CD1c-positive myeloid dendritic cell (primary cell): ENCODE measurements at regions not wholly inside any gene's neighbourhood (a gene's known extent, or its start where the extent isn't known, plus 50 kb on each side); places are given as distances from the start of the nearest gene placed in this dataset.
"Not testable (repeated sequence)": the region's sequence is repeated elsewhere in the genome, so short reads cannot be mapped to it uniquely, and the experiment has no call there.

ENCODE experiments used
- DNase-seq: peaks from one replicate; pipeline ENCODE4 v3.0.0-alpha.2; 2016; ENCODE audit errors: extremely low spot score

DNA sequence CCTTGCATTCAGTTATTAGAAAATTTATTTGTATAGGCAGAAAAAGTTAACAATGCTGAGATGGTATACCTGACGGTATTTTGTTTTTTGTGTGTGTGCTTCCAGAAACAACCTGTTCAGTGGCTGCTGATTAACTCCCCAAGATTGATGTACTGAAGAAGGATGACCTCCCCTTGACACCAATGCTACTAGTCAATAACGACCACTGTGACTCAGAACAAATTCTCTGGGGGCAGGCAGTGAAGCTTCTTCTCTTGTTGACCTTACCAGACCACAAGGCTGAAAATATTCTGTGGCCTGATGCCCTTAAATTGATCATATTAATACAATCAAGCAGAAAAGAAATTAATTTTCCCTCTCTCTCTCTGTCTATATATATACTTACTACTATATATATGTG, 1182.9 kb upstream of the CRIM1 start:
- DNase-seq = no peak

DNA sequence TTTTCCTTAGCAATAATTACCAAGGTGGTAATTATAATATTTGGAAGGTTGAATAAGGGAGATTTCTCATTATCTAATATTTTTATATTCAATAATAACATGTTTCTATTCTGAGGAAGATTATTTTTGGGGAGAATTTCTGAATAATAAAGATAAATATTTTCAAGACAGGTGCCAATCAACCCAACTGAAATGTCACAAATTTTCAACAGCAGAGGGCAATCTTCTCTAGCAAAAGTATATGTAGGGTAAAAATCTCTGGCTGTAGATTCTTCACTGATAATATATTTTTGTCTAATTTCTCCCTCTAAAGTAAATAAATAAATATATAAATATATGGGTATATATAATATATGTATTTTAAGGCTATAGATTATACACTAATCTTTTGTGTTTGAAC, 1187.2 kb upstream of the CRIM1 start:
- no peak for DNase-seq

DNA sequence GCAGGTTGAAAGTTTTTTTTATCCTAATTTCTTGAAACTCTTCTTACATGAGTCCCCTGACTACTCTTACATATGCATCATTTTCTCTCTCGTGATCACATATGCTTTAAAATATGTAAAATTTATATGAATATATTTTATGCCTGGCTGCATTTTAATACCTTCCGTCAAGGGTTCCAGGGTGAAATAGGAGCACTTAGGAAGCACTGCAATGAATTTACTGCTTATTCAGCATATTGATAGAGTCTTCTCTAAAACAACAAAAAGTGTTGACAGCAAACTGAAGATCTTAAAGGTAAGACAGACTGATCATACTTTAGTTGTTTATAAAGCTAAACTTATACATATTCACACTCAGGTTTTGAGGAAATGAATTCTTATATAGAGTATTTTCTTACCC, 1191.6 kb upstream of the CRIM1 start:
- DNase-seq = no peak

DNA sequence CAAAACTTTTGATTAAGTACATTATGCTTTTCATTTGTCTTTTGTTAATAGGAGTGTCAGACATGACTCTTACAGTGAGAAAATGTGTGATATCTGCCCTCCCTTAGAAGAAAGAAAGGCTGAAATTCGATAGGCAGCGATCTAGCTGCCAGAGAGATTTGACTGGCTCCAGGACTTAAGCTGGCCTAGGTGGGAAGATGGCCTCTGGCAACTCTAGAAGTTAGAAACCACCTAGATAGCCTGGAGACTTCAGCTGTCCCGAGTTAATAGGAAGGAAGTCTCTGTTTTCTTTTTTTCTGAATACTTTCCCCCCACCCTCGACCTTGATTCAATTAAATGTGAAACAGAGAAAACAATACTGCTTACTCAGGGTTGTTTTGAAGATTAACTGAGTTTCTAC, 1194.7 kb upstream of the CRIM1 start:
- no peak for DNase-seq

DNA sequence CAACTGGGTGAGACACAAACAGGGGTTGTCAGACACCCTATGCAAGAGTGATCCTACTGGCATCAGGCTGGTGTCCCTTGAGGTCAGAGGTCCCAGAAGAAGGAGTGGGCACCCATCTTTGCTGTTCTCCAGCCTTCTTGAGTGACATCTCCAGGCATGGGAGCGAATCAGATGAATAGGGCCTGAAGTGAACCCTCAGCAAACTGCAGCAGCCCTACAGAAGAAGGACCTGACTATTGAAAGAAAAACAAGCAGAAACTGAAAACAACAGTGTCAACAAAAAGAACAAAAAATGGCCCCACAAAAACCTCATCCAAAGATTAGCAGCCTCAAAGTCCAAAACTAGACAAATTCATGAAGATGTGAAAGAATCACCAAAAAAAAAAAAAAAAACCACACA, 1229.7 kb upstream of the CRIM1 start:
- DNase-seq = no peak

DNA sequence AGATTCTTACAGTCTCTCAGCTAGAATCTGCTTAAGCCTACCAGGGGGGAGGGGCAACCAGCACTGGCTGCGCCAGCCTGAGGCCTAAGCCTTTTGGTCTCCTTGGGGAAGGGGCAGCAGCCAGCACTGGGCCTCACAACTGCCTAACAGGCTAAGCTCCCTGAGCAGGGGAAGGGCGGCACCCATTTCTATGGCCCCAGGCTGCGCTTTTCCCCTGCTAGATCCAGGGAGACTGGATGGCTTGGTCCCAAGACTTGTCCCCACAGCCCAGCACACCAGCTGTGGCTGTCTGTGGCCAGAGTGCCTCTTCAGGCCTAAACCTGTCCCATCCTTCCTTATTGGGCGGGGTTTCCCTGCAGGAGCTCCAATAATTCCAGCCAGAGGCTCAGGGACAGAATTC, 1230.3 kb upstream of the CRIM1 start:
- DNase-seq = no peak

DNA sequence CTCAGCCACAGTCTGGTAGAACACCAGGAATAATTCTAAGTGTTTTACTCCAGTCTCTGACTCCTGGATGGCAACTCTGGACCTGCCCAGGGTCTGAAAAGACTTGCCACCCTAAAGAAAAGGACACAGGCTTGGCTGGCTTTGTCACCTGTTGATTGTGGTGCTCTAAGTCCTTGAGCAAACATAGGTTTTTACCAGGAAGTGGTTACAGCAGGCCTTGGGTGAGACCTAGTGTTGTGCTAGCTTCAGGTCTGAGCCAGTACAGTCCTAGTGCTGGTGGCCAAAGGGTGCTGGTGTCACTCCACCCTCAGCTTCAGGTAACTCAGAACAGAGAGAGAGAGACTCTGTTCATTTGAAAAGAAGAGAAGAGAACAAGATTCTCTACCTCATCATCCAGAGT, 1239.4 kb upstream of the CRIM1 start:
- DNase-seq = no peak

DNA sequence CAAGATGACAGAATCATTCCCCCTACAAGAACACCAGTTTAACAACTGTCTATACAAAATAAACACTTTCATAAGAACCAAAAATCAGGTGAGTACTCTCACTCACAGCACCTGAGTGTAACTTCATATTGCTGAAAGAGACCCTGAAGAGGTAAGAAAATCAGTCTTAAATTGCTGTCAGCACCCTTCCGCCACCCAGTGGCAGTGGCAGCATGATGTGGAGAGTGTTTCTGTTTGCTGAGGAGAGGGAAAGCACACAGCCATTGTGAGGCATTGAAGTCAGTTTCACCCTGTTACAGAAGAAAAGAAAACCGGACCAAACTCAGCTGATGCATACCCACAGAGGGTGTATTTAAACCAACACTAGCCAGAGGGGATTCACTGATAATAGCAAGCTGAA, 1240.8 kb upstream of the CRIM1 start:
- DNase-seq = no peak

DNA sequence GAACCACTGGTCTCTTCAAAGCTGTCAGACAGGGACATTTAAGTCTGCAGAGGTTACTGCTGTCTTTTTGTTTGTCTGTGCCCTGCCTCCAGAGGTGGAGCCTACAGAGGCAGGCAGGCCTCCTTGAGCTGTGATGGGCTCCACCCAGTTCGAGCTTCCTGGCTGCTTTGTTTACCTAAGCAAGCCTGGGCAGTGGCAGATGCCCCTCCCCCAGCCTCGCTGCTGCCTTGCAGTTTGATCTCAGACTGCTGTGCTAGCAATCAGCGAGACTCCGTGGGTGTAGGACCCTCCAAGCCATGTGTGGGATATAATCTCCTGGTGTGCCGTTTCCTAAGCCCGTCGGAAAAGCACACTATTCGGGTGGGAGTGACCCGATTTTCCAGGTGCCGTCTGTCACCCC, 1243.2 kb upstream of the CRIM1 start:
- not testable (repeated sequence) for DNase-seq

DNA sequence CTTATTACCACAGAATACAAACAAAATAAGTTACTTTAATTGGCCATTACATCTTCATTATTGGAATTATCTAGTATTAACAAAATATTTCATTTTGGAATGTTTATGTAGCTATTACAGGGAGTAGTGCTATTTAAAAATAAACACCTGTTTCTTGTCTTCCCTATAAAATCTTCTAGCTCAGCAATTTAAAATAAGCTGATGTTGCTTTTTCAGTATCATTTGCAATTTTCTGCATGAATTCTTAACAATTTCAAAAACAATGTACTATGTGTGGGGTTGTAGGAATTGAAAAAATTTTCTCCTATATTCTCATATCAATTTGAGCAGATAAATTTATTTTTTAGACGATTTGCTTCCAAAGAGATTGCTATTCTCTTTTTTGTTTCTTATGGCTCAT, 1251.3 kb upstream of the CRIM1 start:
- DNase-seq = no peak

DNA sequence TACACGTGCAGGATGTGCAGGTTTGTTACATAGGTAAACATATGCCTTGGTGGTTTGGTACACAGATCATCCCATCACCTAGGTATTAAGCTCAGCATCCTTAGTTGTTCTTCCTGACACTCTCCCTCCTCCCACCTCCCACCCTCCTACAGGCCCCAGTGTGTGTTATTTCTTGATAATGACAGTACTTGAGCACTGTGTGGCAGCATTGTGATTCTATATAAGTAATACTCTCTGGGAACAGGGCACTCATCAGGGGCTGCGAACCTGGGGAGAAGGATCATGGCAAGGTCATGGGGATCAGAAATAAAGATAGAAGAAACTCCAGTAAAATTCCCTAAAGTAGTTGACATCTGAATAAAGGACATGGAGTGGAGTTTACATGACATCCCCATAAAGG, 1256.2 kb upstream of the CRIM1 start:
- DNase-seq = no peak

DNA sequence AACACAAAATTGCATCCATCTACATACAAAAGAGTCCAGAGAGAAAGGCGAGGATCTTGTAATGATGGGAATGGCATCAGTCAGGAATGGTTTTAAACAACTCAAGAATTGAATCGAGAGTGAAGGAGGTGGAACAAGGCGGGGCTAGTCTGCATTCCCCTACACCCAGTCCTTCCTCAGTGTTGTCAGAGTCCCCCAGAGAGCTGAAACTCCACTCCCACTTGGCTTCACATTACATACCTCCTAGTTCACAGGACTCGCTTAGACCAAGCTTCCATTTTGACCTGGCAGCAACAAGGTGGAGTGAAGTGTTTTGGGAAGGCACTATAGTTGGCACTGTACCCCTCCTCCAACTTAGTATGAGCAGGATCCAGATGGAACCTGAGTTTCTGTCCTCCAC, 1273.5 kb upstream of the CRIM1 start:
- no peak for DNase-seq

DNA sequence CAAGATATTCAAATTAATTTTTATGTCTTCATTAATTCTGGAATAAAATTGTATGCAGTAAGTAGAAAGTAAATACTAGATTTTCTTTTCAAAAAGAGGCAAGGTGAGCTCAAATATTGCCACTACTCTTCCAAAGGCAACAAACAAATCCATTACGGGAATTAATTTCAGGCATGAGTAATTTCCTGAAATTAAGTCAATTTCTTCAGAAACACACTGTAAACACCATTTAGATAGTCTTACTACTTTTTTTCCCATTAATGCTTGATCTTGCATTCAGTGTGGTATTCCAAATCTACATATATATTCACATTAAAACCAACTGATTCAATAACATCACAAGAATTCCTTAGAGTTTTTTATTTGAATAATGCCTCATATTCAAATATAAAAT, 1274.0 kb upstream of the CRIM1 start:
- DNase-seq = no peak

DNA sequence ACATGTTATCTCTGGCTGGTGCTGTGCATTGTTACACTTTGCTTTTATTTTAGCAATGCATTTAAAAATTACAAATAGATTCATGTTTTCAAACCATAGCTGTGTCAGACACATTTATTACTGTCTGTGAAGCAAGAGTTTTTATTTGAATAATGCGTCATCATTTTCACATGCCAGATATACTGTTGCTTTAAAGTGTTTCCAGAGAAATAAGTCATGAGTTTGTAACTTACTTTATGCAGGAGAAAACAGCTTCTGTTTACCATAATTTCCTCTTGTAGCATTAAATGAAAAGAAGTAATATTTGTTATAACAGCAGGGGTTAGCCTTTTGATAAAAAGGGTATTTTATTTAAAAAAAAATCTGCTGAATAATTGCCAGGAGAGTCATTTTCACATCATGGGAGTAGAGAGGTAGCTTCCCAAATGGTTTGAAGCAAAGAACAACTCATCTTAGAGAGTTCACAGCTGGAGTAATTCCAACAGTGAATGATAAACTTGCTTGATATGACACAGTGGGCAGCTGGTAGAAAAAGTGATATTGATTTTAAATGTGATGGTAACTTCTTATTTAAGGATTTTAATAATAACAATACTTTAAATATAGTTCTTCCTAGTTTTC, 1274.5 kb upstream of the CRIM1 start:
- DNase-seq = no peak

DNA sequence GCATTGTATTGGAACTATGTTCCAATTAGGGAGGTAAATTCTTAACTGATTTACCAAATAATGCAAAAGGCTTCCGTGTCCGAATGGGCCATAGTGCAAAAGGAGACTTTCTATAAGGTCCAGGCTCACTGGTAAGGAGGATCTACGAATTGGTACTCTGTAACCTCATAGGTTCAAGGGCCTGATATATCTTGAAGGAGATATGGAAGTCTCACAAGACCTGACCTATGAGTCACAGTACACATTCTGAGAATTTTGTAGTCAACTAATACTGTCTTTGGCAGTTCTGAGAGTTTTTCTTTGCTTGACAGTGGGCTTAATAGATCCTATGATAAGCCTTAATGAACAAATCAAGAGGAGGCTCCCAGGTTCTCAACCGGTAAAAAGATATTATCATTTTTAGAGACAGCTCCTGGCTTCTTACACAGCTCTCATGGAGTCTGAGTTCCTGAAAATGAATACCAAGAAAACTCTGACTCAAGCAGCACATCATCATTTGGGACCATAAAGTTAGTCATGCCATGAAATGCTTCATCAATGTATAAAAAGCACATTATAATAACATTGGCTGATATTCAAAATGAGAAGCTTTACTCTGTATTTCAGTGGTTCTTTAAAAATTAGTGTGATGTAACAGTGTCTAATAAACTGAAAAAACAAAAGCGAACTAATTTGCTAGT, 1275.2 kb upstream of the CRIM1 start:
- no peak for DNase-seq

DNA sequence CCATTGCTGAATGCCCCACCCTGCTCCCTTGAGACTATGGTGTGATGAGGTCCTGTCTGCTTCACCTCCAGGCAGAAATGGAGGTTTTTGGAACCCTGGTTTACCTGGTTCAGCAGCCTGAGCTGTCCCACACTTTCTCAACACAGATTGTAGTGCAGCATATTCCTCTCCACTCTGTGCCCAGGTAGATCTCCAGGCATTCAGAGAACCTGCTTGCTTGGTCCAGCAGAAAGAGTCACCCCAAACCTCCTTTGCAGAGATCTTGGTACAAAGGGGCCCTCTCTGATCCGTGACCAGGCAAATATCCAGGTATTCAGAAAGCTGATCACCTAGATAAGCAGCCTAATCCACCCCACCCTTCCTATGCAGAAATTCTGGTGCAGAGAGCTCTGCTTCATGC, 1288.2 kb upstream of the CRIM1 start:
- DNase-seq = no peak

DNA sequence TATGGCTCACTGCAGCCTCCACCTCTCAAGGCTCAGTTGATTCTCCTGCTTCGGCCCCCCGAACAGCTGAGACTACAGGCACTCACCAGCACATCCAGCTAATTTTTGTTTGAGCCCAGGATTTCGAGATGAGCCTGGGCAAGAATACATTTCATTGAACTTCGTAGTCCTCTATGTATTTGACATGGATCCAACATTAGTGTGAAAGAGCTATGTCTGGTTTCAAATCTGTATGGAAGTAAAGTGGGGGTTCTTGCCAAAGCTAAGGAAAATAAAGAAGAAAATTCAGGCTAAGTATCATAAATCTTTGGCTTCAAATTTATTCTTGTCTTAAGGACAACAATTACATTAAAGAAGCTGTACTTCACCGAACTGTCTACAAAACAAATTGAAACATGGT, 1291.7 kb upstream of the CRIM1 start:
- DNase-seq = no peak

DNA sequence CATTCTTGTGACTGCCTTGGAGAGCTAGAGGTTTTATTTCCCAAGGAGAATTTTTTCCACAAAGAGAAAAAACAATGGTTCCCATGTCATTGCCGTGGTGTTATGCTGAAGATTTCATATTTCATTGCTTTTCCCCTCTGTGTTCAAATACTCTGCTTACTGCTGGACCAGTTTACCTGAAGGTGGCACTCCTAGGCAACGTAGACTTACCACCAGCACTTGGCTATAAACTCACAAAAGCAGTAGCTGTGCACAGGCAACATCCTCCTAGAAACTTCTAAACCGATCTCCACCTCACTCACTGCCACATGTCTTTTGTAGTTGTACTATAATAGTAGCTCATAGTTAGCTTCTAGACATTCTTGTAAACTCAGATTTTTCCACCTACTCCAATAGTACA, 1319.7 kb upstream of the CRIM1 start:
- no peak for DNase-seq

DNA sequence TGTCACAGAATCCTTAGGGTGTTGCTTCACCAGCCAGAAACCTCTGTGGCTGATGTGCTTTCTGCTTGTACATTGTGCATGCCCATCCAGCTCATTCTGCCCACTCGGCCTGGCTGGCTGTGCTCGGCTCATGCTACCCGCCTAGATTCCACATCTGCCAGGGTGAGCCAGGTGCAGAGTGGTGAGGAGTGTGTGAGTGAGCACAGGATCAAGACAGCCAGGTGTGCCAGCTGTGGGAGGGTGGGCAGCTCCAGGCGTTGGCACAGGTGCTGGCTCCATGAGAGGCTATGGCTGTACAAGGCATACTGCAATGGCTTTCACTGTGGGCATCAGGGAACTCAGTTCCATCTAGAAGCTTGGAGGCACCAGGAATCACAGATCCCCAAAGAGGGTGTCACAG, 1321.8 kb upstream of the CRIM1 start:
- no peak for DNase-seq

DNA sequence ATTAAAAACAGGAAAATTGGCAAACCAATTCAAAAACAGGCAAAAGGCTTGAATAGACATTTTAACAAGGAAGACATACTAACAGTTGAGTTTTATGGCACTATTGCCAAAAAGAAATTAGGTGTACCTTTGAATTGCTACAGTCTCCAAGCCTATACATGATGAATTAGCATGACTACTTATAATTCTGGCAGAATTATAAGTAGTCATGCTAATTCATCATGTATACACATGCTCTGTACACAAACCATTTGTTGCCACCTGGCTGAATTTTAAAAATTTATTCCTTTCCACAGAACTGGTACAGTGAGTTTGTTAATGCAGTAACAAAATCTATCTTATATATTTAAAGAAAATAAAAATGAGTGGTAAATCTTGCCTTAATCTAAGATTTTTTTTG, 1332.0 kb upstream of the CRIM1 start:
- no peak for DNase-seq

DNA sequence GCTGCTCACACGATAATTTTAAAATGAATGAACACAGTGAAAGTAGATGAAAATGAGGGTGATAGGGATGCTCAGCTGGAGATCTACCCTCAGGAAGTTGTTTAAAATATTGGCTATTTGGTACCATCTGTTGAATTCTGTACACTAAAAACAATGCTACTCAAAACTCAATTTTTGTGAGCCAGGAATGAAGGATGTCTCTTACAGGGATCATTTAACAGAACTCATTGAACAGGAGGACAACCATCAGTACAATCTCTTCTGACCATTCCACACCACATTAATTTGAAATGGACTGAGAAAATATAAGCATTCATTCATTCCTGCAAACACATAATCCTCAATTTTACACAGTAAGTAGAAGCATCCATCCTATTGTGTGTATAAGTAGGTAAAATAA, 1355.1 kb upstream of the CRIM1 start:
- DNase-seq = no peak

DNA sequence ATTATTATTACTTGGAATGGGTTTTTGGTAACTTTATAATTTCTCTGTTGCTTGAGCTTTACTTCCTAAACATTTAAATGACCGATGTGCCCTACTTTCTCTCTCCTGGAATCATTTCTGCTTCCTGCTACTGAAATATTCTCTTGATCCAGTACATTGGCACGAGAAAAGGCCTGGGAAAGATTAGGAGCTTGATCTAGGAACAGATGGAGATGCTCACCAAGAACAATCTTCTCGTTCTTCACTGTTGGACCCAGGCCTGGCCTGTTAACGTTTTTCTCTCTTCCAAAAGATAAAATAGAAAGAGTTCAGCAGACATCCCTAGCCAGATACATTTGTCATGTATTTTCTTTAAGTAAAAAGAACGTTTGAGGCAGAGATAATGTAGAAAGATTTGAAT, 1356.8 kb upstream of the CRIM1 start:
- DNase-seq = no peak

DNA sequence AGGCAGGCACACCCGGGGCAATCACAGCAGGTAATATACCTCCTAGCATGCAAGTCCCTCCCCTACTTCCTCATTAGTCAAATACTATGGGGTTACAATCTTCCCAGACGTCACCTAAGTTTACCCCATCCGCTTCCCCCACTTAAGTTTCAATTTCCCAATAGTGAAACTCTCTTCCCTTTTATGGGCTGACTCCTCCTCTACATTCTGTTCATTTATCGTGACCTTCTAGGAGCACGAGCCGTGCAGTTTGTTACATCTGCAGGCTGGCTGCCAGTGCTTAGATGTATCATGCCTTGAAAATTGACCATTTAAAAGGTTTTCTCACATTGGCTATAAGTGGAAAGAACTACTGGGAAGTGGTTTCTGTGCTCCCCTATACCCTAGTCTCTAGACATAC, 1357.8 kb upstream of the CRIM1 start:
- DNase-seq = no peak

DNA sequence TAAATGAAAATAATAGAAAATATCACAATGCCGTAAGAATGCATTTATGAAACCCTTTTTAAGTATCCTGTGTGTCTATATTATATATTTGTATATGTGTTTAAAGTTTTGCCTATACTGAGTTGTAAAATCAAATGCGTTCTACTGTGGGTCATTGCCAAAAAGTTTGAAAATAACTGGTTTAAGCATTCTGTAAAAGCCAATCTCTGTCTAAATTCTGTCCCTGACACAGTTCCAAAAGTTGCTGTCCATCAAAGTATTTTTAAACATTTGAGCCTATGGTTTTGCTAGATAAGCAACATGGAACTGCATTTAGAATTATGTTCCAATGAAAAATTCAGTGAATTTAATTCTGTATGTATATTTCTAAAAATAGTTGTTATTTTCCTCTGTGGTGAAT, 1360.4 kb upstream of the CRIM1 start:
- no peak for DNase-seq
